Heart right ventricle (tissue), 16 donors: ENCODE measurements at regions not wholly inside any gene's neighbourhood (a gene's known extent, or its start where the extent isn't known, plus 50 kb on each side); places are given as distances from the start of the nearest gene placed in this dataset.

Experiments used
- ATAC-seq, 8 donors: fragments of 200-7000 bp; cut with Tn5 transposase; one replicate each; pipeline ENCODE4 v1.9.1; 2020; ENCODE audit warnings: mild to moderate bottlenecking in 8 of 8, moderate library complexity in 8 of 8, moderate number of reproducible peaks in 1 of 8
- DNase-seq, 2 donors: peaks; one replicate each; pipeline ENCODE4 v3.0.0-alpha.2; 2020
- H3K27ac ChIP-seq, 10 donors: fragments of 200-600 bp; sonication (generic) in 2 of 10; one replicate each; pipeline versions ENCODE4 v1.5.0 to v1.8.0; 2020 to 2022; ENCODE audit warnings: mild to moderate bottlenecking in 3 of 10
- H3K27me3 ChIP-seq, 7 donors: fragments of 200-600 bp; one replicate each; pipeline ENCODE4 v1.8.0; 2021 to 2022; ENCODE audit warnings: mild to moderate bottlenecking in 2 of 7
- H3K36me3 ChIP-seq, 9 donors: fragments of 200-600 bp; sonication (generic) in 1 of 9; one replicate each; pipeline versions ENCODE4 v1.5.0 to v1.8.0; 2020 to 2022; ENCODE audit warnings: mild to moderate bottlenecking in 2 of 9
- H3K4me1 ChIP-seq, 9 donors: fragments of 200-600 bp; sonication (generic) in 1 of 9; one replicate each; pipeline versions ENCODE4 v1.5.0 to v1.8.0; 2020 to 2022; ENCODE audit warnings: mild to moderate bottlenecking in 4 of 9
- H3K4me3 ChIP-seq, 10 donors: fragments of 200-600 bp; sonication (generic) in 2 of 10; one replicate each; pipeline versions ENCODE4 v1.5.0 to v1.8.0; 2020 to 2022; ENCODE audit warnings: mild to moderate bottlenecking in 7 of 10, moderate library complexity in 2 of 10
- H3K9me3 ChIP-seq, 11 donors: fragments of 200-600 bp in 10 of 11; sonication (generic) in 2 of 11; one replicate each; pipeline versions ENCODE4 v1.5.0 to v1.8.0; 2013 to 2022; ENCODE audit warnings: mild to moderate bottlenecking in 2 of 11, control low read depth in 1 of 11, moderate library complexity in 1 of 11
- CTCF ChIP-seq, 9 donors: fragments of 200-600 bp; sonication (generic) in 2 of 9; IDR thresholded peaks; one replicate each; pipeline versions ENCODE4 v1.5.0 to v1.8.0; 2021 to 2022; ENCODE audit warnings: antibody characterized with exemption in 9 of 9, mild to moderate bottlenecking in 5 of 9, moderate library complexity in 1 of 9
- whole genome bisulfite sequencing, 2 donors: extraction: QIAGEN DNeasy Blood & Tissue Kit; methylation state at CpG; one replicate each; pipeline ENCODE4 v1.1.7; 2013; ENCODE audit warnings: inconsistent platforms in 1 of 2; 5-methylcytosine and 5-hydroxymethylcytosine counted together
- intact Hi-C, 10 donors: fragments of 100-400 bp; cut with DNase I; formaldehyde crosslinking; loops; one replicate each; pipeline versions ENCODE4 v1.11.1 to v1.14.2; 2022
- donor health status: Arrhythmogenic right ventricular cardiomyopathy.
- donor health status: ischemic (EF 13 %, LVEDD 7.1; RV severe dilation, severe dysfunction).
- donor health status: healthy with polysubstance abuse.
- donor health status: DM: no; HTN: yes; CAD: no.
- donor health status: DM: no; HTN: no; CAD: no.
- donor health status: ischemic (EF 25% LVEDD 6.9; RV normal size, moderate dysfunction).
- donor health status: ischemic (EF 25% LVEDD 5.7; RV mildly dilated, moderate dysfunction).
- donor health status: healthy.
- donor health status: DM: yes; HTN: yes; CAD: no.
- donor health status: Ischemic cardiomyopathy.
- donor health status: ischemic (EF 35%, LVEDD 5.7; RV mildly dilated, moderate dysfunction).
- donor health status: nonischemic (EF 11% LVEDD 7.7; RV severe dilation, severe dysfunction).
- donor health status: DM: yes; HTN: yes; CAD: no.
- donor health status: PGD.
- donor health status: ischemic (EF 29% LVEDD 5.4; RV normal size, mild dysfunction).
- donor health status: nonischemic (EF 23%, LVEDD 6.1; RV moderate dilation, normal function).

- DNase-seq (no peak), ATAC-seq (no peak)
- H3K36me3 ChIP-seq: no peaks in the 10 kb centered on the region
- no peaks in the 10 kb centered on the region for H3K9me3 ChIP-seq
- 80 to 82% methylated on average over 9 of the region's 9 CpGs for WGBS, 2 donors
- no peak for TF ChIP-seq CTCF (IDR thresholded peaks at IDR 0.05)
- H3K4me1 ChIP-seq: peaks cover 18 to 81% (median 51%) of the 10 kb centered on the region in 9 donors
- no peak overlapping the region for H3K27ac ChIP-seq
- H3K4me3 ChIP-seq: no peak overlapping the region
- intact Hi-C loops: no loop called here
- no peaks in the 10 kb centered on the region for H3K27me3 ChIP-seq
Measured at GRCh38 chr14:76925097-76925441, 98.9 kb downstream of the LRRC74A start.

GRCh38 chr14:76924371-76925096 is 98.3 kb downstream of the LRRC74A start:
- Histone ChIP-seq H3K4me1 (peaks cover 22 to 83% (median 56%) of the 10 kb centered on the region in 9 donors), H3K36me3 (no peaks in the 10 kb centered on the region), H3K9me3 (no peaks in the 10 kb centered on the region), H3K27ac (no peak overlapping the region), H3K4me3 (no peak overlapping the region), H3K27me3 (no peaks in the 10 kb centered on the region)
- WGBS, 2 donors: 61 to 68% methylated on average over 15 of the region's 15 CpGs
- no peak for DNase-seq
- ATAC-seq: no peak
- intact Hi-C loops: no loop called here
- TF ChIP-seq CTCF (IDR thresholded peaks at IDR 0.05): no peak

- Histone ChIP-seq H3K9me3 (no peaks in the 10 kb centered on the region), H3K36me3 (no peaks in the 10 kb centered on the region), H3K27me3 (no peaks in the 10 kb centered on the region), H3K4me1 (peaks cover 29 to 89% (median 61%) of the 10 kb centered on the region in 9 donors), H3K27ac (peak overlapping the region in 2 of 10 donors; percentile 48 to 50), H3K4me3 (no peak overlapping the region)
- ATAC-seq (no peak), DNase-seq (no peak)
- intact Hi-C loops: no loop called here
- WGBS, 2 donors: 67 to 69% methylated on average over 22 of the region's 22 CpGs
- TF ChIP-seq CTCF (IDR thresholded peaks at IDR 0.05): no peak
Measured at GRCh38 chr14:76923431-76924370, 97.5 kb downstream of the LRRC74A start.

GRCh38 chr14:76922584-76922983 is 96.4 kb downstream of the LRRC74A start:
- H3K27ac ChIP-seq: peak overlapping the region in 4 of 10 donors; percentile 7 to 50 (median 40)
- 56 to 70% methylated on average over 11 of the region's 12 CpGs for WGBS, 2 donors
- no peaks in the 10 kb centered on the region for H3K27me3 ChIP-seq
- H3K4me1 ChIP-seq: peaks cover 32 to 89% (median 61%) of the 10 kb centered on the region in 9 donors
- intact Hi-C loops: no loop called here
- DNase-seq (no peak), ATAC-seq (no peak)
- TF ChIP-seq CTCF (IDR thresholded peaks at IDR 0.05): no peak
- H3K36me3 ChIP-seq: no peaks in the 10 kb centered on the region
- no peak overlapping the region for H3K4me3 ChIP-seq
- no peaks in the 10 kb centered on the region for H3K9me3 ChIP-seq
